Activated B cell treated with CpG ODN at 0.5 μM for 24 hours (primary cell): ENCODE measurements at regions not wholly inside any gene's neighbourhood (a gene's known extent, or its start where the extent isn't known, plus 50 kb on each side); places are given as distances from the start of the nearest gene placed in this dataset.

Source experiments
- ATAC-seq: fragments of 200-7000 bp; cut with Tn5 transposase; one replicate; pipeline ENCODE4 v1.10.0; 2021; ENCODE audit warnings: low read depth, mild to moderate bottlenecking, moderate library complexity
- CTCF ChIA-PET: fragments of 350-600 bp; sonication (Branson Sonifier 250); formaldehyde crosslinking; loops from one replicate; lab custom pipeline; 2021; ENCODE audit warnings: antibody characterized with exemption; lab: Charles Lee
- POLR2A ChIA-PET: fragments of 350-600 bp; sonication (Branson Sonifier 250); formaldehyde crosslinking; loops from one replicate; lab custom pipeline; 2021; ENCODE audit warnings: antibody characterized with exemption; lab: Charles Lee
- DNase-seq: peaks from one replicate; pipeline ENCODE4 v3.0.0; 2022
- H3K27ac Mint-ChIP-seq: one replicate; pipeline ENCODE4 v1.8.0; 2020; ENCODE audit warnings: mixed read lengths
- H3K27me3 Mint-ChIP-seq: one replicate; pipeline ENCODE4 v1.8.0; 2021; ENCODE audit warnings: mixed read lengths
- H3K36me3 Mint-ChIP-seq: one replicate; pipeline ENCODE4 v1.8.0; 2021; ENCODE audit warnings: low read depth, mixed read lengths
- H3K4me1 Mint-ChIP-seq: one replicate; pipeline ENCODE4 v1.8.0; 2021; ENCODE audit warnings: mixed read lengths
- H3K4me3 Mint-ChIP-seq: one replicate; pipeline ENCODE4 v1.8.0; 2020; ENCODE audit warnings: mild to moderate bottlenecking, mixed read lengths
- H3K9me3 Mint-ChIP-seq: one replicate; pipeline ENCODE4 v1.8.0; 2020; ENCODE audit warnings: mixed read lengths
- intact Hi-C: fragments of 100-400 bp; cut with micrococcal nuclease; formaldehyde crosslinking; loops from one replicate; pipeline ENCODE4 v1.15.1; 2024
- TF ChIP-seq, protein P1 (sequence below): fragments of 200-600 bp; IDR thresholded peaks from one replicate; pipeline ENCODE4 v1.8.0; 2022; ENCODE audit warnings: antibody characterized with exemption, mild to moderate bottlenecking

DNA sequence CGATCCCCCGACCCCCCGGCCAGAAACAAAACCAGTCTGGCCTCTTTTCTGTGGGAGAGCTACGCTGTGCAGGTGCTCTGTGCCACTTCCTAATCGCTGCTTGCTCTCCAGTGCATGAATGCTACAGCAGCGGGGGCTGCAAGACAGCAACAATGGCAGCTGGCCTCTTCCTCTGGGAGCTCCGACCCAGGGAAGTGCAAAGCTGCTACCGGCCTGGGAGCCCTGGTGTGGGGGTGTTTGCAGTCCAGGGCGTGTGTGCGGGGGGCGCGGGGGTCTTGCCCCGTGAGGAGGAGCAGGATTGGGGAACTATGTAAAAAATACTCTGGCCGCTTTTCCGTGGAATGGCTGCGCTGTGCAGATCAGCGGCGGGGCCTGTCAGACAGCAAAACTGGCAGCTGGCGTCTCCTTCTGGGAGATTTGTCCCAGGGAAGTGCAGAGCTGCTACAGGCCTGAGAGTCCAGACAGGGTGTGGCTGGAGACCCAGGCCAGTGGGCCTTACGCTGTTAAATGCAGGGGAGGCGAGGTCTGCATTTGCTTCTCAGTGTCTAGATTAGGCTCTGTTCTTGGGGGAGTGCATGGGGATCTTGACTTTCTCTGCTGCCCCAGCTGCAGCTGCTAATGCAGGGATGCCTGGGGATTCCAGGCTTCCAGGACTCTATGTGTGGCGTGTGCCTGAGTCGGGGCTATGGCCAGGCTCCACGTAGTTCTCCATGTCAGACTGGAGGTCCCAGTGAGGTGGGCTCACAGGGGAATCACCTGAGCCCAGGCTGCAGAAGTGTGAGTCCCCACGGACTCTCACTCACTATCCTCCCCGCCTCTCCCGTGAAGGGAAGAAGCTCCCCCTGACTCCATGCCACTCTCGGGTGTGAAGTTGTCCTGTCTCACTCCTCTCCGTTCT is 344.5 kb downstream of the AEBP2 start:
- Mint-ChIP-seq H3K4me1 (no peaks in the 10 kb centered on the region), H3K4me3 (no peak overlapping the region), H3K27me3 (no peaks in the 10 kb centered on the region), H3K27ac (no peak overlapping the region), H3K36me3 (no peaks in the 10 kb centered on the region), H3K9me3 (peaks cover 20% of the 10 kb centered on the region)
- intact Hi-C loops, result no loop called here
- ChIA-PET CTCF (no interaction called here), POLR2A (no interaction called here)
- no peak for ATAC-seq
- no peak for DNase-seq
- TF ChIP-seq, protein P1, sequence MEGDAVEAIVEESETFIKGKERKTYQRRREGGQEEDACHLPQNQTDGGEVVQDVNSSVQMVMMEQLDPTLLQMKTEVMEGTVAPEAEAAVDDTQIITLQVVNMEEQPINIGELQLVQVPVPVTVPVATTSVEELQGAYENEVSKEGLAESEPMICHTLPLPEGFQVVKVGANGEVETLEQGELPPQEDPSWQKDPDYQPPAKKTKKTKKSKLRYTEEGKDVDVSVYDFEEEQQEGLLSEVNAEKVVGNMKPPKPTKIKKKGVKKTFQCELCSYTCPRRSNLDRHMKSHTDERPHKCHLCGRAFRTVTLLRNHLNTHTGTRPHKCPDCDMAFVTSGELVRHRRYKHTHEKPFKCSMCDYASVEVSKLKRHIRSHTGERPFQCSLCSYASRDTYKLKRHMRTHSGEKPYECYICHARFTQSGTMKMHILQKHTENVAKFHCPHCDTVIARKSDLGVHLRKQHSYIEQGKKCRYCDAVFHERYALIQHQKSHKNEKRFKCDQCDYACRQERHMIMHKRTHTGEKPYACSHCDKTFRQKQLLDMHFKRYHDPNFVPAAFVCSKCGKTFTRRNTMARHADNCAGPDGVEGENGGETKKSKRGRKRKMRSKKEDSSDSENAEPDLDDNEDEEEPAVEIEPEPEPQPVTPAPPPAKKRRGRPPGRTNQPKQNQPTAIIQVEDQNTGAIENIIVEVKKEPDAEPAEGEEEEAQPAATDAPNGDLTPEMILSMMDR, result no peak

GRCh38 chr12:19792028-19792427 is 352.7 kb downstream of the AEBP2 start:
- ChIA-PET POLR2A (no interaction called here), CTCF (no interaction called here)
- Mint-ChIP-seq H3K36me3 (no peaks in the 10 kb centered on the region), H3K27me3 (no peaks in the 10 kb centered on the region), H3K4me3 (no peak overlapping the region), H3K27ac (no peak overlapping the region), H3K4me1 (no peaks in the 10 kb centered on the region), H3K9me3 (peaks cover 1% of the 10 kb centered on the region)
- TF ChIP-seq, protein P1, result no peak
- ATAC-seq, result no peak
- intact Hi-C loops, result no loop called here
- no peak for DNase-seq

DNA sequence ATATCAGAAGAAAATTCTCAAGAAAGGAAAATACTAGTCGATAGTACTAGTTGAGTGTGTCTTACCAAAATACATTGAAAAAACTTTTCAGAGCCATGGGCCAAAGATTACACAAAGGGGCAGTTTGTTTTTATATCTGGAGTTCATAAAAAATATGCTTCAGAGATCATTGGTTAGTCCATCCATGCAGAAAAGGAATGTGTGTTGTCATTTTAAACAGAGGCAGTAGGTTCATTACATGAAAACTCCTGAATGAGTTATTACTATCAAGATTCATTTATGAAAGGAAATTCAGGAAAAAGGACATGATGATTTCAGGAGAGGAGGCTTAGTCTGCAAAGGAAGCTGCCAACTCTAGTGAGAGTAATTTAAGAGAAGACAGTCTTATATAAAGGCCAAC is 354.8 kb downstream of the AEBP2 start:
- ChIA-PET POLR2A (no interaction called here), CTCF (no interaction called here)
- DNase-seq, result no peak
- intact Hi-C loops, result no loop called here
- H3K9me3 Mint-ChIP-seq, result no peaks in the 10 kb centered on the region
- TF ChIP-seq, protein P1, result no peak
- ATAC-seq, result no peak
- no peaks in the 10 kb centered on the region for H3K27me3 Mint-ChIP-seq
- no peak overlapping the region for H3K27ac Mint-ChIP-seq
- no peaks in the 10 kb centered on the region for H3K4me1 Mint-ChIP-seq
- H3K36me3 Mint-ChIP-seq, result no peaks in the 10 kb centered on the region
- no peak overlapping the region for H3K4me3 Mint-ChIP-seq

DNA sequence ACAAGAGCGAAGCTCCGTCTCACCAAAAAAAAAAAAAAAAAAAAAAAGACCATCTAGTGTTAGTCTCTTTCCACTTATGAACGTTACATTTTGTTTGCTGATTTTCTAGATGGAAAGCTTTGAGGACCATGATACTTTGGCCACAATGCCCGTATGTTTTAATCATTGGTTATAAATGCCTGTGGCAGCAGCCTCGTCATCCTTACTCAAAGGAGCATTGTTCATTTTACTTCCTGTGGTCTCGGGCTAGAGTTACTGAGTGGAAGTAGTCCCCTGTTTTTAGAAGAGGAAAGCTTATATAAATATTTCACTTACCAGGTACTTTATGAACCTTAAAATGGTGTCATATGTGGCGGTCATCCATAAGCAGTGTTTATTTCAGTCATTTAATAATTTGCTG is 359.9 kb downstream of the AEBP2 start:
- Mint-ChIP-seq H3K36me3 (no peaks in the 10 kb centered on the region), H3K27ac (no peak overlapping the region), H3K4me1 (no peaks in the 10 kb centered on the region), H3K9me3 (no peaks in the 10 kb centered on the region), H3K4me3 (no peak overlapping the region), H3K27me3 (no peaks in the 10 kb centered on the region)
- CTCF ChIA-PET, result no interaction called here
- intact Hi-C loops, result no loop called here
- POLR2A ChIA-PET, result no interaction called here
- ATAC-seq (no peak), DNase-seq (no peak)
- TF ChIP-seq, protein P1, result no peak

- ChIA-PET POLR2A (no interaction called here), CTCF (no interaction called here)
- Mint-ChIP-seq H3K4me3 (no peak overlapping the region), H3K27ac (no peak overlapping the region), H3K36me3 (no peaks in the 10 kb centered on the region), H3K9me3 (no peaks in the 10 kb centered on the region), H3K27me3 (no peaks in the 10 kb centered on the region), H3K4me1 (no peaks in the 10 kb centered on the region)
- ATAC-seq (no peak), DNase-seq (no peak)
- TF ChIP-seq, protein P1, result no peak
- intact Hi-C loops, result no loop called here
Measured at GRCh38 chr12:19799895-19800602, 360.8 kb downstream of the AEBP2 start.
